Left forelimb (tissue), 1 donor: ENCODE measurements at regions not wholly inside any gene's neighbourhood (a gene's known extent, or its start where the extent isn't known, plus 50 kb on each side); places are given as distances from the start of the nearest gene placed in this dataset.
"Not testable (repeated sequence)": the region's sequence is repeated elsewhere in the genome, so short reads cannot be mapped to it uniquely, and the experiment has no call there.

Experiments used
- DNase-seq: peaks from one replicate; pipeline ENCODE4 v3.0.0-alpha.2; 2018; ENCODE audit warnings: low spot score

DNA sequence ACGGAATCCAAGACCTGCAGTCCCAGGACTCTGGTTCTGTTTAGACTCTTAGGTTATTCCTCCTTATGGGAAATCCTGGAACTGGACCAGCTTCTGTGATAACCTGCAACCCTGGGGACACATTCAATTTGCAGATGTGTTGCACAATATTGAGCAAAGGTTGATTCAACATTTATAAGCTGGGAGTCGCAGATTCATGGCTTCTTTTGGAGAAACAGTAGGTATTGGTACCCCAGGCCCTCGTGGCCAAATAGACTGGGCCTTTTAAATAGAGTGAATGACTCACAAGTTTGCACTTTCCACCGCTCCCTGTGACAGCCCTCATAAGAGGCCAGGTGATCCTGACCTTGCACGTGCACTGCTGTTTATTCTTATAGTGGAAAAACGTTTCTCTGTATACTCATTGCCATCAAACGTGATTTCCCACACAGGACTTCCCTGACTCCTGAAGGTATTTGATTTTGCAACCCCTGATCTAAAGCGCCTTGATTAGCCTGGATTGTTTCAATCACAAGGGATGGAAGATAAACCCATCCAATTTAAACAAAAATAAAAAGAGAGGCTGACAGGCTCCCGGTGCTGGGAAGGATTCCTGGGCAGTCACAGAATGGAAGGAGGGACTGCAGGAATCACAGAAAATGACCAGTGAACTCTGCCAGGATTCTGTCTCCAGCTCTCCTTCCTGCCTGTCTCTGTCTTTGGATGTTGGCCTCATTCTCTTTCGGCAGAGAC, 98.0 kb downstream of the VCPKMT start:
- no peak for DNase-seq

DNA sequence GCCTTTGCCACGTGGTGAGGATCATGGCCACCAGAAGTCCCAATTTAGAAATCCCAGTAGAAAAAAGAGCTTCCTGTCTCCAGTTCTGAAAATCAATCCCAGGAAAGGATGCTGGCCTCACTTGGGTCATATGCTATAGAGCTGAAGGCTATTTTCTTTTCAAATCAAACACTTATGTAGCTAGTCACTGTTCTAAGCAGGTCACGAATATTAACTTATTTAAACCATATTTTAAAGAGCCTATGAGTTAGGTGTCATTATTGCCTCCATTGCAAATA, 97.5 kb downstream of the VCPKMT start:
- no peak for DNase-seq

DNA sequence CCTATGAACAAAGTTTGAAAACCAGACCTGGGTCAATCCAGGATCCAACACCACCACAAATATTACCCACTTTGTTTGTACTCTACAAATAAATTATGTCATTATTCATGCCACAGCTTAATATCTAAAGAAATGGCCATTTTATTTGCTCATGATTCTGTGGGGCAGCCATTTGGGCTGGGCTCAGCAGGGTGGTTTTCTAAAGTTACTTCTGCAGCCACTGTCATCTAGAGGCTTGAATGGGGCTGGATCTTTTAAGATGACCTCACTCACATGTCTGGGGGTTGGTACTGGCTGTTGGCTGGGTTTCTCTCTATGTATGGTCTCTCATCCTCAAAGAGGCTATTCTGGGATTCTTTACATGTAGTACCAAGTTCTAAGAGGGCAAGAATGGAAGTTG, 96.2 kb downstream of the VCPKMT start:
- no peak for DNase-seq

DNA sequence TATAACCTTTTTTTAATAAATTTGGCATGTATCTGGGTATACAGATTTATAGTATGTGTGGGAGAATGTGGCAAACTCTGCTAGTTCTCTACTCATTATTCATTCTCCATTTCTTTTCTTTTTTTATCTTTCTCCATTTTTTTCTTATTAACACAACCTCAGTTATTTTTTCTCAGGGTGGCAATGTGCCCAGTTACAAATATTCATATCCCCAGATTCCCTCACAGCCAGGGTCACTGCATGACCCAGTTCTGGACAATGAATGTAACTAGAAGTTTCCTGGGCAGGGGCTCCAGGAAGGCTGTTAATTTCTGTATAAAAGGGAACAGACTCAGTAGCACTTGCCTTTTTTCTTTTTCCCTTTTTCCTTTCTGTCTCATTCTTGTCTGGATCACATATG, 95.6 kb downstream of the VCPKMT start:
- no peak for DNase-seq

DNA sequence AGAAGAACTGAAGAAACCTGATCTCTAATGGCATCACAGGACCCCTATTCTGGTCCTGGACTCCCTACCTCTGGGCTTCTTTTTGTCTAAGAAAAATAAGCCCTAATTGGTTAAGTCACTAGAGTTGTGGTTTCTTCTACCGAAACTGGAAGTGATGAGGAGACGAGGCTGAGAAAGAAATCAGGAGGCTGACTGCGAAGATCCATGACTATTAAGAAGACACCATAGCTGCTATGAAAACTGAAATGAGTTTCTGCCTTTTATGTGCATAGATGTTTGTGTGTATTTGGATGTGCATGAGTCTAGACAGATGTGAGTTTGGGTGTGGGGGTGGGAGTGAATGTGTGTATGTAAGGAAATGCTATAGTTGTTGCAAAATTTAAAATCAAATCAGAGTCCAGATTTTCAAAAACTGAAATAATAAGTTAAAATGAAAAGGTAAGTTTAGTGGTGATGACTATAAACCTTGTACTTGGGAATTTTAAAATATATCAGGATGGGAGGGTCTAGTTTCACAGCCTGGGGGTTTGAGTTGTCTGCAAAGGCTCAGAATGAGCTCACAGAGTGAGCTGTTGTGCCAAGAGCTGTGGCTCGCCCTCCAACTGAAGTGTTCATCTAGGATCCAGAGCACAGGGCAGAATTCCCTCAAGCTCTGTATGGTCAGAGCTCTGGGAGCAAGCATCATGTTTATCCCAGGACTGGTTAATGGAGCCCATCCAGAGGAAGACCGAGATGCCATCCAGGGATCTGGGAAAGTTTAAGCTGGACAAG, 94.9 kb downstream of the VCPKMT start:
- no peak for DNase-seq

DNA sequence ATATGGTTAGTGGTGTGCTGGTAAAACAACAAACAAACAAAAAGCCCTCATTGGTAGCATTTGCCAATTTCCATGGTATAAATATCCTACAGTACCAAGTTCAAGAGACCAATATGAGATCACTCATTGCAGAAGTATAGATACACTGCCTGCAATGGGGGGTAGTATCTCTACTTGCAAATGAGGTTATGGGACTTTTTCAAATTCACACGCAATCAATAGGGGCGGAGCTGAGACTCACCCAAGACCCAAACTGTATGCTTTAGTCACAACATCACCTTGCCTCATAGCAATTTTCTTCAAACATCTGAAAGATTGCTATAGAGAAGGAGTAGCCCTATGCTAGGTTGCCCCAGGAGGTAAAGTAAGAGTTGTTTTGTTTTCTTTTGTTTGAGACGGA, 93.7 kb downstream of the VCPKMT start:
- no peak for DNase-seq

DNA sequence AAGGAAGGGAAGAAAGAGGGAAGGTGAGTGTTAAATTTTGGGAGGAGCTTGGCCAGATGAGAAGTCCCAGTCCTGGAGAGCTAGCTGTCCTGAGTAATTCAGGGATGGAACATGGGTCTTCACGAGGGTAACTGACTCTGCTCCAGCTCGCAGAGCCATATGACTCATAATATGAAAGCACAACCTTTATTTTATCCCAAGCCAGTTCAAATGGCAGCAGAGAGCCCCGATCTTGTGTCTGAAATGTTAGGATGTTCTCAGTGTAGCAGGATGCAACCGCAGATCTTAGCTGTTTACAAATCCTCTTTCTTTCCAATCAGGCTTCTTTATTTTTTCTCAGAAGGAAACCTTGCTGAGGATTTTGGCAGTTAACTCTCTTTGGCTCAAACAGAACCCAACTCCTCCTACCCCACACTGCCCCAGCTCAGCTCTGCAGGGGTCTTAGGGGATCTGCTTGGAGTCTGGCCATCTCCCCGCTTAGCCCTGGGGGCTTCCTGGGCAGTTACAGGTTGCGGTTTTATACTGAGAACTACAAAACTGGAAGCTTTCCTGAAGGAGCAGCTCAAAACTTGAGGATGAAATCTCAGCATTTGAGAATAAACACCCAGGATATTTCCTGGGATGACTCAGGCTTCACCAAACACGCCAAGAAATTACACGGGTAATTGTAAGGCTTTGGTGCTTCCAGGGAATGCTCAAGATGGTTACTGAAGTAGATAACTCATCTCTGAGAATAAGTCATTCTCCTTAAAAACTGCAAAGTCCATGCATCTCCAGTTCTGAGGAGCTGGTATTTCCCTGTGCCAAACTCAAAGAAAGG, 92.5 kb downstream of the VCPKMT start:
- DNase-seq: no peak

DNA sequence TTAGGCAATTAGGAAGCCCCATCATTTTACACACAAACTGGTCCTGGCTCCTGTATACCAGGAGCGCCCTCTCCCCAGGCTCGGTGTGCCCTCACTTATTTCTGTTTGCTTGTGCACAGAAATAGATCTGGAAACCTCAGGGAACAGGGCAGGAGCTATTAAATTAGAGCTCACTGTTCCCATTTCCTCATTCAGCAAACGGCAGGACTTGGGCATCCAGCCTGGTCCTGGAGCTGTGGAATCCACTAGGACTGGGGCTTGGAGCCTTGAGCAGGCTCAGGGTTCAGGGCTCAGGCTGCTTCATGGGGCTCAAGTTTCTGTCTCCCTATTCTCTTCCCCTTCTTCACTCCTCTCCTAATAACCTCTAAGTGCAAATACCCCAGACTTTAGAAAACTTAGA, 91.3 kb downstream of the VCPKMT start:
- no peak for DNase-seq

DNA sequence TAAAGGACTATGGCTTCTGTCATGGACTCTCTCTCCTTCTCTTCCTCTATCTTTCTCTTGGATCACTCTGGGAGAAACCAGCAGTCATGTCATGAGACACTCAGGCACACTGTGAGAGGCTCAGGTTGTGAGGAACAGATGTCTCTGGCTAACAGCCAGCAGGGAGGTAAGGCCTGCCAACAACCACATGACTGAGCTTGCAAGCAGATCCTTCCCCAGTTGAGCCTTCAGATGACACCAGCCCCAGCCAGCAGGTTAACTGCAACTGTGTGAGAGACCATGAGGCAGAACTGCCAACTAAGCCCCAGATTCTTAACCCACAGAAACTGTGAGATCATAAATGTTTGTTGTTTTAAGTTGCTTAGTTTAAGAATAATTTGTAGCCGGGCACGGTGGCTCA, 90.6 kb downstream of the VCPKMT start:
- no peak for DNase-seq

DNA sequence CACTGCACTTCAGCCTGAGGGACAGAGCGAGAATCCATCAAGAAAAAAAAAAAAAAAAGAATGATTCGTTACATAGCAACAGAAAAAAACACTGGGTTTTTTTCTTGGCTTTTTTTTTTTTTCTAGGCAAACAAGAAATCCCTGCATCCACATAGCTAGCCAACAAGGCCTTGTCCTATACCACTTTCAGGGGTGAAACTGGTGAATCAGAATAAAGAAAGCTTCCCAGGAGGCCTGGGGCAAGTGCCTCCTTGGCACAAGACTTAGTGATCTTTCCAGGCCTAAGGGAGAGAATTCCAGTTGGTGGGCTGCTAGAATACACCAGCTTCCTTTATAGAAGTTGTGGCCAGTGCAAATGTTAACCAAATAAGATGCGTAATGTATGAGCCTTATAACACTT, 90.0 kb downstream of the VCPKMT start:
- no peak for DNase-seq

DNA sequence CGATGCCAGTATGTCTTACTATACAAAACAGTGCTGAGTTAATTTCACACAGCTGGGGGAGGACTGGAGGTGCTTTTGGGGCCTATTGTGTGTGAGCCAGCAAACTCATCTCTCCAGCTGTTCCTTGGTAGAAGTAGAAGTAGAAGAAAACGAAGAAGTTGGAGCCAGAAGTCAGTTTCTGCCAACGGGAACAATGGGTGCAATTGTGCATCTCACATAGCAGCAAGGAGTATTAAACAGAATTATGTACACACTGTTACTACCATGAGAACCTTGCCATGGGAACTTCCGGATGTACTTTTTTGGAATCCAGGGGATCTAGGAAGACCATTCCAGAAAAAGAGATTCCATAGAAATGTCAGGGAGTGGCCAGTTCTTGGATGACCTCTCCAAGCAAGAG, 88.6 kb downstream of the VCPKMT start:
- DNase-seq: no peak

DNA sequence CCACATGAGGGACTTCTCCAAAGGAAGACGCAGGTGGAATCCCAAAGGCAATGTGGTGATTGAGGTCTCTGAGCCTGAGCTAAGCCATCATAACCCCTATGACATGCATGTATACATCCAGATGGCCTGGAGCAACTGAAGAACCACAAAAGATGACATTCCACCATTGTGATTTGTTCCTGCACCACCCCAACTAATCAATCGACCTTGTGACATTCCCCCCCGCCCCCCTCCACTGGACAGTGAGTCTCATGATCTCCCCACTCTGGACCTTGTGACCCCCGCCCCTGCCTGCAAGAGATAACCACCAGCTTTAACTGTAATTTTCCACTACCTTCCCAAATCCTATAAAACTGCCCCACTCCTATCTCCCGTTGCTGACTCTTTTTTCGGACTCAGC, 87.9 kb downstream of the VCPKMT start:
- no peak for DNase-seq

DNA sequence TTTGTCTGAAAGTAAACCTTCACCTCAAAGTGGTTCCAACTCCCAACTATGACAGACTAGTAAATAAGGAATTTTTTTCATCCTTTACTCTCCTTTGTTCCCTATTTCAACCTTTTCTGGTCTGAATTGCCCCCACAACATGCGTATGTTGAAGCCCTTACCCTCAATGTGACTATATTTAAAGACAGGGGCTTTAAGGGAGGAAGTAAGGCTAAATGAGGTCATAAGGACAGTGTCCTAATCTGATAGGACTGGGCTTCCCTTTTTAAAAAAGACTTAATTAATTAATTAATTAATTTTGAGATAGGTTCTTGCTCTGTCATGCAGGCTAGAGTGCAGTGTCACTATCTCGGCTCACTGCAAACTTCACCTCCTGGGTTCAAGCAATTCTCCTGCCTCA, 86.3 kb downstream of the VCPKMT start:
- DNase-seq: no peak

DNA sequence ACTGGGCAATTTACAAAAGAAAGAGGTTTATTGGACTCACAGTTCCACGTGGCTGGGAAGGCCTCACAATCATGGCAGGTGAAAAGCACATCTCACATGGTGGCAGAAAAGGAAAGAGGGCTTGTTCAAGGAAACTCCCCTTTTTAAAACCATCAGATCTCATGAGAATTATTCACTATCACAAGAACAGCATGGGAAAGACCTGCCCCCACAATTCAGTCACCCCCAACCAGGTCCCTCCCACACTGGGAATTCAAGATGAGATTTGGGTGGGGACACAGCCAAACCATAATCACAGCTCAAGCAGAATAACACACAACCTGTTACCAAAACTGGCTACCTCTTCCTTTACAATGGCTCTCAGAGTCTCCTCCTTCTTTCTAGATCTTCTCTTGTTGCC, 85.5 kb downstream of the VCPKMT start:
- not testable (repeated sequence) for DNase-seq

DNA sequence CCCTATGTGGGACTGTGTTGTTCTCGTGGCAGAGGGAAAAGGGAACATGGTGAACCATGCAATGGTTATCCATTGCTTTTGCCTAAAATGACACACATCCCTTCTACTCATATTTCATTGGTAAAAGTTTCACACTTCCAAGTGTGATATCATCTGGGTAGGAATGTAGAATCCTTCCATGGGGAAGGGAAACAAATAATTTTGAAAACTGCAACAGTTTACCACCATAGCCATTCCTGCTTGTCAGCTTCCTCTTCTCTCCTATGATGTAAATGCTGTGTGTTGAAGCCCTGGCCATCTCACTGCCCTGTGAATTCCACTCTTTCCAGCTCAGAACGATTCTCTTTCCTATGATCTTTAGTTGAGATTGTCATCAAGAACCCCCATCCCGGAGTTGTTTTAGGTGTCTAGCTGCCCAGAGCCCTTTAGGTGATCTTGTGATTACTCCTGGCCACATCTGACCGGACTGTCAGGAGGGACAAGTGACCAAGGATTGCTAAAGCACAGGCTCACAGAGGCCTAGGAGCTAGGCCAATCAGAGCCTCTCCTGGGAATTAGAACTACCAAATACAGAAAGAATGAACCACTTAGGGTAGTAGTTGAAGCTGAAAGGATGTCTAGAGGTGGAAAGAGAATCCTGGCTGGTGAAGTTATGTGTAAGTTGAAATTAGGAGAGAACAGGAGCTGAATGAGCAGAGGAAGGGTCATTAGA, 84.6 kb downstream of the VCPKMT start:
- no peak for DNase-seq

DNA sequence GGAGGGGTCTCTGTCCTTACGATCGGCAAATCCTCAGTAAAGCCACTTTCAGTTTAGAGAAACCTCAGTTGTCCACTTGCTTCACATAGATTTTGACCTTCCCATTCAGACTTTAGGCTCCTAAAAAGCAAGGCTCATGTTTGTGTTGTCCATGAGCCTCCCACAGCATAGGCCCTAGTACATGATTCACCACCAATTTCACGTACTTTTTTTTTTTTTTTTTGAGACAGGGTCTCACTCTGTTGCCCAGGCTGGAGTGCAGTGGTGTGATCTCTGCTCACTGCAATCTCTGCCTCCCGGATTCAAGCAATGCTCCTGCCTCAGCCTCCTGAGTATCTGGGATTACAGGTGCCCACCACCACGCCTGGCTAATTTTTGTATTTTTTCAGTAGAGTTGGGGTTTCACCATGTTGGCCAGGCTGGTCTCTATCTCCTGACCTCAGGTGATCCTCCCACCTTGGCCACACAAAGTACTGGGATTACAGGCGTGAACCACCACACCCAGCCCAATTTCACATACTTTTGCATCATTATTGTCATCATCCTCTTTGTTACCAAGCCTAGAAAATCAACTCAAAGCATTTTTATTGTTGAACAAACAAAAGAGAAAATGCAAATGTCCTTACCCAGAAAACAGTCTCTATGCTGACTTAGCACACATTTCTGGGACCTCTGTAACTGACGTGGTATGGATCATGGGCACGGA, 83.8 kb downstream of the VCPKMT start:
- DNase-seq: not testable (repeated sequence)

DNA sequence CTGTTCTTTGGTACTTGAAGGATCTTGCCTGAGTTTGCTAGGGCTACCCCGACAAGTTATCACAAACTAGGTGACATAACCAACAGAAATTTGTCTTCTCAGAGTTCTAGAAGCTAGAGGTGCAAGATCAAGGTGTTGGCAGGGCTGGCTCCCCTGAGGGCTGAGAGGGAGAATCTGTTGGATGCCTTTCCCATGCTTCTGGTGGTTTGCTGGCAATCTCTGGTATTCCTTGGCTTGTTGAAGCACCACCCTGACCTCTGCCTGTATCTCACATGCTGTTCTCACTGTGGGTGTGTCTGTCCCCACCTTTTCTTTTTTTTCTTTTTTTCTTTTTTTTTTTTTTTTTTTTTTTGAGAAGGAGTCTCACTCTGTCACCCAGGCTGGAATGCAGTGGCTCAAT, 81.2 kb downstream of the VCPKMT start:
- DNase-seq: no peak

DNA sequence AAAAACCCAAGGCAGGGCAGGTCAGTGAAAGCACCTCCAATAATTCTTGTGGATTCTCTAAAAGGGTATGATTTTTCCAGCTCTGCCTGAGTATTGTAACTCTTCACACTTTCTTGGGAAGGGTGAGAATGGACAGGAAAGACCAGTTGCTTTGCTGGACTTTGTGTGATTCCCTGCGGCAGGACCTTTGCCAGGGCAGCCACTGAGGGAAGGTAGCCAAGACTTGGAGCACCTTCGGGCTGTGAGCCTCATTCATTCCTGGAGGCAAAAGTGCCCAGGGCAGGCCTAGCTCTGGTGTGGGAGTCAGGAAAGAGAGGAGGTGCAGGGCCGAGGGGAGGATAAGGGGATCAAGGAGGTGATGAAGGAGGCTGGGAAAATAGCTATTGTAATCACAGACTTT, 80.2 kb downstream of the VCPKMT start:
- DNase-seq: no peak

DNA sequence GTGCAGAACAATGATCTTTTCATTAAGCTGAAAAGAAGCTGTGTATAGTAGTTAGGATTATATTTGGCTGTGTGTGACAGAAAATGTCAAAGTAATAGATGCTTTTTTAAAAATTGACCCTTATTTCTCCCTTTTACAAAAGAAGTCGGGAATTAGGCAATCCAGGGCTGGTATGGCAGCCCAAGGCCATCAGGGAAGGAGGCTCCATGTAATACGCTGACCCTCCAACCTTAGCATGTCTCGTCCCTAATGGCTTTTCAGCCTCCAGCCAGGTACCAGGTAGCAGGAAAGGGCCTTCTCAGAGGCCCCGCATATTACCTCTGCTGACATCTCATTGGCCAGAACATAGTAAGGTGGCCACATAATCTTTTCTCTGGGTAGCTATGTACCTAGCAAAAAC, 79.7 kb downstream of the VCPKMT start:
- no peak for DNase-seq

DNA sequence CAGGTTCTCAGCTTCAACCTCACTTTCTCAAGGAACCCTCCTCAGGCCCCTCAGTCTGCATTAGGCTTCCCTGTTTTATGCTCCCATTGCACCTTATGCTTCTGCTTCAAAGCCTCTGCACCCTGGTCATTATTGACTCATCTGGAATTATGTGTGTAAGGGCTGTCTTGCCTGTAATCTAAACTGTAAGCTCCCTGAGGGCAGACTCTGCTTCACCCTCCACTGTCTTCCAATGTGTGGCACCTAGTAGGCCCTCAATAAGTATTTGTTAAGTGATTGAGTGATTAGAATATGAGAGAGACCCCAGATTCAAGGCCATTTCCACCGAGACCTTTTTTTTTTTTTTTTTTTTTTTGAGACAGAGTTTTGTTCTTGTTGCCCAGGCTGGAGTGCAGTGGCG, 79.1 kb downstream of the VCPKMT start:
- no peak for DNase-seq

DNA sequence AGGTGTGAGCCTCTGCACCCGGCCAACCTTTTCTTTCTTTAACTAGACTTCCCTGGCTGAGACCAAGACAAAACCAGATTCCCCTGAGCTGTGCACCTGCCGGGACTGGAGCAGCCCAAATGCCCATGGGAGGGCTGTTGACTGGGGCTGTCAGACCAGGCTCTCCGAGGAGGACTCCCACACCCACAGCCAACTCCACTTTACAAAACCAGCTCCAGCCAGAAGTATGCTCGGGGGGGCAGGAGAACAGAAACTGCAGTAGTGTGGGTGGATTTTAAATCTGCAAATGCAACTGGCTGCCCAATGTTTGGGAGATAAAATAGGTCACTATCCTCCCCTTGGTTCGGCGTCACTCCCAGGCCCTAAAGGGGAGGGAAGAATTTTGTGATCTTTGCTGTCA, 78.5 kb downstream of the VCPKMT start:
- no peak for DNase-seq
